H1 (cell line): ENCODE measurements at regions not wholly inside any gene's neighbourhood (a gene's known extent, or its start where the extent isn't known, plus 50 kb on each side); places are given as distances from the start of the nearest gene placed in this dataset.

Source experiments
- CTCF ChIA-PET: fragments of 300-600 bp; sonication (Branson Sonifier 250); formaldehyde crosslinking; loops from one replicate; lab custom pipeline; 2021; ENCODE audit not compliant: partially characterized antibody; lab: Charles Lee
- POLR2A ChIA-PET: fragments of 300-600 bp; sonication (Branson Sonifier 250); formaldehyde crosslinking; loops from one replicate; lab custom pipeline; 2021; ENCODE audit warnings: inconsistent platforms; ENCODE audit not compliant: partially characterized antibody; lab: Charles Lee
- DNase-seq, 2 experiments: peaks; one replicate each; pipeline versions ENCODE4 v3.0.0 to v3.0.0-alpha.2; 2010 to 2022; ENCODE audit warnings: low spot score in 2 of 2, low read depth in 1 of 2, mixed read lengths in 1 of 2
- FAIRE-seq: peaks from 2 replicates; lab custom pipeline; 2011; peaks lifted over from hg19 to GRCh38; lab: Jason Lieb, UNC
- H2AFZ ChIP-seq: 2 replicates; pipeline ENCODE4 v1.8.1; 2012; ENCODE audit warnings: low read length, inconsistent platforms
- H2AK5ac ChIP-seq: 2 replicates; pipeline ENCODE4 v1.6.1; 2013; ENCODE audit warnings: low read depth, low read length
- H2BK120ac ChIP-seq: replicated peaks from 2 replicates; pipeline ENCODE3; 2013; ENCODE audit warnings: low read depth, low read length, inconsistent platforms
- H2BK12ac ChIP-seq: 2 replicates; pipeline ENCODE4 v1.6.1; 2013; ENCODE audit warnings: low read depth, low read length
- H2BK15ac ChIP-seq: 2 replicates; pipeline ENCODE4 v1.6.1; 2013; ENCODE audit warnings: low read length
- H2BK20ac ChIP-seq: 2 replicates; pipeline ENCODE4 v1.6.1; 2013; ENCODE audit warnings: low read length
- H2BK5ac ChIP-seq: 2 replicates; pipeline ENCODE4 v1.6.1; 2013; ENCODE audit warnings: low read depth, low read length
- H3K14ac ChIP-seq: 2 replicates; pipeline ENCODE4 v1.6.1; 2013; ENCODE audit warnings: inconsistent platforms; ENCODE audit not compliant: insufficient read length
- H3K18ac ChIP-seq: 2 replicates; pipeline ENCODE4 v1.6.1; 2013; ENCODE audit warnings: low read length; ENCODE audit errors: extremely low read depth
- H3K23ac ChIP-seq: 2 replicates; pipeline ENCODE4 v1.6.1; 2013; ENCODE audit warnings: inconsistent platforms; ENCODE audit not compliant: insufficient read length
- H3K23me2 ChIP-seq: 2 replicates; pipeline ENCODE4 v1.6.1; 2013; ENCODE audit warnings: low read depth, low read length
- H3K27ac ChIP-seq: 2 replicates; pipeline ENCODE4 v1.6.1; 2011; ENCODE audit warnings: low read depth, low read length, inconsistent platforms
- H3K27me3 ChIP-seq, 4 experiments: replicated peaks in 1 of 4; 1 replicate in 1 of 4; 2 replicates in 3 of 4; pipeline versions ENCODE4 v1.6.1 to v1.8.1; 2011 to 2013; ENCODE audit warnings: low read length in 3 of 4, mild to moderate bottlenecking in 3 of 4, inconsistent platforms in 2 of 4, mixed read lengths in 2 of 4, moderate library complexity in 1 of 4; ENCODE audit not compliant: control insufficient read depth in 3 of 4, insufficient read depth in 3 of 4; ENCODE audit errors: extremely low read depth in 1 of 4
- H3K36me3 ChIP-seq, 4 experiments: 2 replicates each; pipeline versions ENCODE4 v1.6.1 to v1.8.1; 2011 to 2013; ENCODE audit warnings: mild to moderate bottlenecking in 4 of 4, low read length in 3 of 4, moderate library complexity in 2 of 4, control low read depth in 1 of 4, inconsistent platforms in 1 of 4; ENCODE audit not compliant: insufficient read depth in 4 of 4, control insufficient read depth in 2 of 4
- H3K4ac ChIP-seq: replicated peaks from 2 replicates; pipeline ENCODE3; 2013; ENCODE audit warnings: low read length, low read depth, mixed read lengths, inconsistent platforms; ENCODE audit not compliant: insufficient read length
- H3K4me1 ChIP-seq, 4 experiments: replicated peaks in 1 of 4; 1 replicate in 1 of 4; 2 replicates in 3 of 4; pipeline versions ENCODE4 v1.6.1 to v1.8.1; 2011 to 2013; ENCODE audit warnings: low read length in 3 of 4, inconsistent platforms in 2 of 4, mixed read lengths in 1 of 4; ENCODE audit not compliant: insufficient read depth in 4 of 4, control insufficient read depth in 3 of 4
- H3K4me2 ChIP-seq, 2 experiments: 2 replicates each; pipeline versions ENCODE4 v1.6.1 to v1.8.1; 2011 to 2013; ENCODE audit warnings: low read depth in 2 of 2, low read length in 2 of 2, control low read depth in 1 of 2, inconsistent platforms in 1 of 2, mild to moderate bottlenecking in 1 of 2; ENCODE audit not compliant: insufficient read depth in 1 of 2
- H3K4me3 ChIP-seq, 4 experiments: fragments of 200-600, 300-600 bp in 1 of 4; sonication (generic), shearing (Covaris generic), sonication (Bioruptor Twin) in 1 of 4; 2 replicates each; pipeline versions ENCODE4 v1.5.1 to v1.8.1; 2011 to 2016; ENCODE audit warnings: low read length in 4 of 4, low read depth in 3 of 4, control low read depth in 2 of 4, inconsistent platforms in 2 of 4, mild to moderate bottlenecking in 2 of 4, mixed read lengths in 1 of 4, moderate library complexity in 1 of 4; ENCODE audit not compliant: insufficient read depth in 2 of 4; ENCODE audit errors: extremely low read depth in 1 of 4
- H3K56ac ChIP-seq: replicated peaks from 2 replicates; pipeline ENCODE3; 2013; ENCODE audit warnings: low read depth, mild to moderate bottlenecking, mixed read lengths, low read length, inconsistent platforms; ENCODE audit not compliant: insufficient read length
- H3K79me1 ChIP-seq: 2 replicates; pipeline ENCODE4 v1.6.1; 2013; ENCODE audit warnings: low read depth, low read length, control low read depth
- H3K79me2 ChIP-seq, 2 experiments: 2 replicates each; pipeline versions ENCODE4 v1.6.1 to v1.8.1; 2012 to 2013; ENCODE audit warnings: low read length in 2 of 2, mild to moderate bottlenecking in 2 of 2, inconsistent platforms in 1 of 2; ENCODE audit not compliant: insufficient read depth in 2 of 2, control insufficient read depth in 1 of 2
- H3K9ac ChIP-seq, 4 experiments: replicated peaks in 1 of 4; 1 replicate in 1 of 4; 2 replicates in 3 of 4; pipeline versions ENCODE4 v1.6.1 to v1.8.1; 2011 to 2013; ENCODE audit warnings: low read depth in 3 of 4, low read length in 3 of 4, control low read depth in 2 of 4, mild to moderate bottlenecking in 2 of 4, moderate library complexity in 2 of 4, inconsistent platforms in 1 of 4; ENCODE audit errors: extremely low read depth in 1 of 4
- H3K9me3 ChIP-seq, 2 experiments: 2 replicates each; pipeline versions ENCODE4 v1.6.1 to v1.8.1; 2012 to 2013; ENCODE audit warnings: mild to moderate bottlenecking in 2 of 2, moderate library complexity in 2 of 2, control low read depth in 1 of 2, inconsistent platforms in 1 of 2, low read depth in 1 of 2, low read length in 1 of 2, mixed read lengths in 1 of 2; ENCODE audit not compliant: insufficient read depth in 2 of 2
- H4K20me1 ChIP-seq, 2 experiments: replicated peaks in 1 of 2; 2 replicates each; pipeline versions ENCODE3 to v1.8.1; 2011 to 2013; ENCODE audit warnings: inconsistent platforms in 2 of 2, low read length in 2 of 2, mild to moderate bottlenecking in 1 of 2; ENCODE audit not compliant: insufficient read depth in 2 of 2, control insufficient read depth in 1 of 2
- H4K5ac ChIP-seq: 2 replicates; pipeline ENCODE4 v1.6.1; 2013; ENCODE audit warnings: low read length, low read depth, mixed read lengths, inconsistent platforms; ENCODE audit not compliant: insufficient read length
- H4K8ac ChIP-seq: 2 replicates; pipeline ENCODE4 v1.8.0; 2013; ENCODE audit warnings: mild to moderate bottlenecking, moderate library complexity, low read length, inconsistent platforms; ENCODE audit not compliant: insufficient read depth; ENCODE audit errors: extremely low read depth
- H4K91ac ChIP-seq: replicated peaks from 2 replicates; pipeline ENCODE3; 2013; ENCODE audit warnings: low read length, mixed read lengths, inconsistent platforms; ENCODE audit not compliant: insufficient read length
- GABPA ChIP-seq: IDR thresholded peaks from 2 replicates; pipeline ENCODE4 v1.6.1; 2011; ENCODE audit warnings: mild to moderate bottlenecking, low read length, moderate library complexity, borderline replicate concordance; ENCODE audit not compliant: insufficient read depth
- GTF2F1 ChIP-seq: IDR thresholded peaks from 2 replicates; pipeline ENCODE4 v1.6.1; 2012; ENCODE audit warnings: low read depth, low read length, improper control_type of control experiment, borderline replicate concordance
- MAFK ChIP-seq: IDR thresholded peaks from 2 replicates; pipeline ENCODE4 v1.6.1; 2012; ENCODE audit warnings: low read depth, mild to moderate bottlenecking, improper control_type of control experiment, low read length
- RFX5 ChIP-seq: IDR thresholded peaks from 2 replicates; pipeline ENCODE4 v1.6.1; 2011; ENCODE audit warnings: low read depth, low read length, improper control_type of control experiment, borderline replicate concordance
- RXRA ChIP-seq: IDR thresholded peaks from 2 replicates; pipeline ENCODE4 v1.6.1; 2011; ENCODE audit warnings: low read depth, mild to moderate bottlenecking, low read length, moderate library complexity; ENCODE audit not compliant: insufficient read depth
- TCF12 ChIP-seq: IDR thresholded peaks from 2 replicates; pipeline ENCODE4 v1.6.1; 2011; ENCODE audit warnings: low read depth, mild to moderate bottlenecking, low read length
- WGBS, 2 experiments: shearing (Covaris generic) in 1 of 2; methylation state at CpG; one replicate each; pipeline versions ENCODE4 v1.1.6 to v1.1.7; 2013 to 2015; ENCODE audit warnings: low lambda C conversion rate in 2 of 2, mixed read lengths in 2 of 2, inconsistent platforms in 1 of 2, low coverage in 1 of 2, missing lambda C conversion rate in 1 of 2; ENCODE audit not compliant: insufficient replicate concordance in 2 of 2, insufficient coverage in 1 of 2, insufficient read length in 1 of 2; ENCODE audit errors: extremely low coverage in 1 of 2, missing lambda C conversion rate in 1 of 2; 5-methylcytosine and 5-hydroxymethylcytosine counted together

GRCh38 chr7:96481796-96482195 is 159.9 kb upstream of the SLC25A13 start:
- H3K79me2 ChIP-seq, result no peaks in the 10 kb centered on the region
- no peak overlapping the region for H3K56ac ChIP-seq
- no peak overlapping the region for H4K91ac ChIP-seq
- H3K9me3 ChIP-seq, result no peaks in the 10 kb centered on the region
- no peak overlapping the region for H3K14ac ChIP-seq
- TF ChIP-seq RXRA, result no peak
- no peak for TF ChIP-seq GTF2F1
- no peak for TF ChIP-seq GABPA
- no peak for TF ChIP-seq MAFK
- TF ChIP-seq RFX5, result no peak
- no peak for TF ChIP-seq TCF12
- no peaks in the 10 kb centered on the region for H4K20me1 ChIP-seq
- FAIRE-seq (no peak), DNase-seq (no peak)
- no peak overlapping the region for H2BK120ac ChIP-seq
- H3K9ac ChIP-seq, result no peak overlapping the region
- no peaks in the 10 kb centered on the region for H3K36me3 ChIP-seq
- no peak overlapping the region for H3K4me2 ChIP-seq
- H3K4me1 ChIP-seq, result no peaks in the 10 kb centered on the region
- H2BK5ac ChIP-seq, result no peak overlapping the region
- no peak overlapping the region for H2BK20ac ChIP-seq
- H2AFZ ChIP-seq, result no peak overlapping the region
- no peaks in the 10 kb centered on the region for H3K27me3 ChIP-seq
- H2AK5ac ChIP-seq, result no peak overlapping the region
- CTCF ChIA-PET, result no interaction called here
- H4K5ac ChIP-seq, result no peak overlapping the region
- H3K18ac ChIP-seq, result no peak overlapping the region
- H3K4me3 ChIP-seq, result no peak overlapping the region
- WGBS, 2 experiments, result 96% methylated on average over 1 of the region's 1 CpG; no CpG with 5 or more reads in 1 of the 2 experiments
- no peak overlapping the region for H2BK12ac ChIP-seq
- no peak overlapping the region for H3K27ac ChIP-seq
- no peaks in the 10 kb centered on the region for H3K23me2 ChIP-seq
- H3K4ac ChIP-seq, result no peak overlapping the region
- H2BK15ac ChIP-seq, result no peak overlapping the region
- no peak overlapping the region for H4K8ac ChIP-seq
- POLR2A ChIA-PET, result no interaction called here
- H3K79me1 ChIP-seq, result no peaks in the 10 kb centered on the region
- no peak overlapping the region for H3K23ac ChIP-seq
